ENCODE measurements at regions not wholly inside any gene's neighbourhood (a gene's known extent, or its start where the extent isn't known, plus 50 kb on each side); places are given as distances from the start of the nearest gene placed in this dataset.

DNA sequence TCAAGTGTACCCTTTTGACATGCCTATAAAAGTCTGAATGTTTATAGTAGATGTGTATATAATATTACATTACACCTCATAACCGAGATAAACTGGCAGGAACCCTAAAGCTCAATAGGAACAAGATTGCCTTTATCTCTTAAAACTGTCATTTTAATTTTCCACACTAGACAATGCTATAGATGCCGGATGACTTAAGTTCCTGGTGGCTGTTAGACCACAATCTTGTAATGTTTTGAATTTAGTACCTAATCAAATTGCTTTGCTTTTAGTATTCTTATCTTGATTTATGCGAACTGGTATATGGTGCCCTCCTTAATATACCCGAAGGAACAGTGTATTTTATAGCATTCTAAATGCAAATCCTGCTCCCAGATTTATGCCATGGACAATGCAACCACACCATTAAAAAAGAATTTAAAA lies 1397.0 kb upstream of the ADGRL4 start:
- in situ Hi-C loops (cut with MboI; ENCODE audit: low pct_unique_long_range_greater_than_20kb, low sequenced_read_pairs, unreplicated experiment): no loop called here
- TF ChIP-seq, protein P1, sequence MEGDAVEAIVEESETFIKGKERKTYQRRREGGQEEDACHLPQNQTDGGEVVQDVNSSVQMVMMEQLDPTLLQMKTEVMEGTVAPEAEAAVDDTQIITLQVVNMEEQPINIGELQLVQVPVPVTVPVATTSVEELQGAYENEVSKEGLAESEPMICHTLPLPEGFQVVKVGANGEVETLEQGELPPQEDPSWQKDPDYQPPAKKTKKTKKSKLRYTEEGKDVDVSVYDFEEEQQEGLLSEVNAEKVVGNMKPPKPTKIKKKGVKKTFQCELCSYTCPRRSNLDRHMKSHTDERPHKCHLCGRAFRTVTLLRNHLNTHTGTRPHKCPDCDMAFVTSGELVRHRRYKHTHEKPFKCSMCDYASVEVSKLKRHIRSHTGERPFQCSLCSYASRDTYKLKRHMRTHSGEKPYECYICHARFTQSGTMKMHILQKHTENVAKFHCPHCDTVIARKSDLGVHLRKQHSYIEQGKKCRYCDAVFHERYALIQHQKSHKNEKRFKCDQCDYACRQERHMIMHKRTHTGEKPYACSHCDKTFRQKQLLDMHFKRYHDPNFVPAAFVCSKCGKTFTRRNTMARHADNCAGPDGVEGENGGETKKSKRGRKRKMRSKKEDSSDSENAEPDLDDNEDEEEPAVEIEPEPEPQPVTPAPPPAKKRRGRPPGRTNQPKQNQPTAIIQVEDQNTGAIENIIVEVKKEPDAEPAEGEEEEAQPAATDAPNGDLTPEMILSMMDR (IDR thresholded peaks at IDR 0.05; ENCODE audit: extremely low read depth, insufficient read depth, missing control alignments): no peak
- DNase-seq (ENCODE audit: low spot score): no peak

DNA sequence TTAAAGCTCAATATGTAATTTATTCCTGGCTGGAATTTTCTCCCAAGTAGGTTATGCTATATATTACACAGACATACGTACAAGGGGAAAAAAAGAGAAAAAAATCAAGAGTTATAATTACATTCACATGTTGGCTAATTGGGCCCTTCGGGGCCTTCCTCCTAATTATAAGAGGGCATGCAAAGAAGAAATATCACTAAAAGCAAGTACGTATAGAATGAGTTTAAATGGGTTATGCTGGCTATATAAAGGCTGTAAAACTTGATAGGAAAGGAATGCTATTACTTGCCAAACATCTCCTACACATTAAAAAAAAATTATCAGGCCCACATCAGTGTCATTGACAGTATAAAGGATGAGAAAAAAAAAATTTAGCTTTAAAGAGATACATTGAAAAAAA lies 1396.1 kb upstream of the ADGRL4 start:
- no peak for DNase-seq (ENCODE audit: low spot score)
- in situ Hi-C loops (cut with MboI; ENCODE audit: low pct_unique_long_range_greater_than_20kb, low sequenced_read_pairs, unreplicated experiment): no loop called here
- TF ChIP-seq, protein P1 (IDR thresholded peaks at IDR 0.05; ENCODE audit: extremely low read depth, insufficient read depth, missing control alignments): no peak

DNA sequence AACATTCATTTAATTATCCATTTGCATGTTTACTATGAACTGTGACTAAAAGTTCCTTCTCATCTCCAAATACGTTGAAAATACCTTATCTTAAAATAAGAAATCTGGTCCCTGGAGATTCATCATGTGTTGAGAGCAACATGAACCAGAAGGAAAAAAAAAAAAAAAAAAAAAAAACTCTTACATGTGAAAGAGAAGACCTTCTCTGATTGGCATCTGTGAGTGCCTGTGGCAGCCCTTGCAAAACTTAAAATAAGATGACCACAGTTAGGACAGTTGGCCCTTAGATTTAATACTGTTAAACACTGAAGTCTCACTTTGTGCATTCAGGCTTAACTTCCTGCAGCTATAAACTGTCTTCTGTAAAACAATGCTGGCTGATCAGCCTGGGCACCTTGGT lies 1395.2 kb upstream of the ADGRL4 start:
- no peak for DNase-seq (ENCODE audit: low spot score)
- in situ Hi-C loops (cut with MboI; ENCODE audit: low pct_unique_long_range_greater_than_20kb, low sequenced_read_pairs, unreplicated experiment): no loop called here
- TF ChIP-seq, protein P1 (IDR thresholded peaks at IDR 0.05; ENCODE audit: extremely low read depth, insufficient read depth, missing control alignments): no peak

GRCh38 chr1:80392529-80392928 lies 1386.0 kb upstream of the ADGRL4 start:
- in situ Hi-C loops (cut with MboI; ENCODE audit: low pct_unique_long_range_greater_than_20kb, low sequenced_read_pairs, unreplicated experiment): no loop called here
- no peak for DNase-seq (ENCODE audit: low spot score)

GRCh38 chr1:80385650-80386049 lies 1379.1 kb upstream of the ADGRL4 start:
- no peak for DNase-seq (ENCODE audit: low spot score)
- TF ChIP-seq, protein P1 (IDR thresholded peaks at IDR 0.05; ENCODE audit: extremely low read depth, insufficient read depth, missing control alignments): no peak
- in situ Hi-C loops (cut with MboI; ENCODE audit: low pct_unique_long_range_greater_than_20kb, low sequenced_read_pairs, unreplicated experiment): no loop called here

More at GRCh38 chr1:80392529-80392928, 1386.0 kb upstream of the ADGRL4 start:
- TF ChIP-seq, protein P1 (IDR thresholded peaks at IDR 0.05; ENCODE audit: extremely low read depth, insufficient read depth, missing control alignments): no peak

GRCh38 chr1:80384959-80385358 lies 1378.4 kb upstream of the ADGRL4 start:
- in situ Hi-C loops (cut with MboI; ENCODE audit: low pct_unique_long_range_greater_than_20kb, low sequenced_read_pairs, unreplicated experiment): no loop called here
- TF ChIP-seq, protein P1 (IDR thresholded peaks at IDR 0.05; ENCODE audit: extremely low read depth, insufficient read depth, missing control alignments): no peak
- no peak for DNase-seq (ENCODE audit: low spot score)

Measured in GM13977 (cell line).